CD14-positive monocyte (primary cell): ENCODE measurements at regions not wholly inside any gene's neighbourhood (a gene's known extent, or its start where the extent isn't known, plus 50 kb on each side); places are given as distances from the start of the nearest gene placed in this dataset.

Experiments used
- DNase-seq, 3 donors: peaks; one replicate each; pipeline ENCODE4 v3.0.0-alpha.2; 2011 to 2022
- H2AFZ ChIP-seq: 2 replicates; pipeline ENCODE4 v1.6.0; 2012; ENCODE audit warnings: mild to moderate bottlenecking, low read depth, low read length, inconsistent platforms; ENCODE audit not compliant: insufficient read depth, poor library complexity, severe bottlenecking
- H3K27ac ChIP-seq, 2 donors: 1 replicate in 1 of 2; 2 replicates in 1 of 2; pipeline ENCODE4 v1.5.1; 2012 to 2013; ENCODE audit warnings: low read length in 2 of 2, control low read depth in 1 of 2, inconsistent platforms in 1 of 2, low read depth in 1 of 2, mild to moderate bottlenecking in 1 of 2
- H3K27me3 ChIP-seq, 2 donors: one replicate each; pipeline versions ENCODE4 v1.6.0 to v1.6.1; 2011 to 2013; ENCODE audit warnings: low read length in 2 of 2; ENCODE audit not compliant: control insufficient read depth in 2 of 2, insufficient read depth in 2 of 2
- H3K36me3 ChIP-seq, 2 donors: replicated peaks in 1 of 2; 1 replicate in 1 of 2; 2 replicates in 1 of 2; pipeline versions ENCODE4 v1.5.1 to v1.6.1; 2012 to 2013; ENCODE audit warnings: low read length in 2 of 2, control low read depth in 1 of 2, inconsistent platforms in 1 of 2, mild to moderate bottlenecking in 1 of 2; ENCODE audit not compliant: insufficient read depth in 2 of 2, control insufficient read depth in 1 of 2
- H3K4me1 ChIP-seq, 2 donors: 1 replicate in 1 of 2; 2 replicates in 1 of 2; pipeline versions ENCODE4 v1.5.1 to v1.6.1; 2012 to 2013; ENCODE audit warnings: low read length in 2 of 2, control low read depth in 1 of 2, inconsistent platforms in 1 of 2, mild to moderate bottlenecking in 1 of 2, moderate library complexity in 1 of 2; ENCODE audit not compliant: insufficient read depth in 2 of 2, control insufficient read depth in 1 of 2
- H3K4me2 ChIP-seq: replicated peaks from 2 replicates; pipeline ENCODE3; 2012; ENCODE audit warnings: low read length, moderate library complexity, mild to moderate bottlenecking; ENCODE audit not compliant: poor library complexity, severe bottlenecking; ENCODE audit errors: extremely low read depth
- H3K4me3 ChIP-seq, 3 experiments: fragments of 200-600 bp in 1 of 3; sonication (generic) in 1 of 3; replicated peaks in 1 of 3; 1 replicate in 2 of 3; 2 replicates in 1 of 3; pipeline ENCODE4 v1.5.1; 2011 to 2013; ENCODE audit warnings: low read length in 3 of 3, mild to moderate bottlenecking in 3 of 3, control low read depth in 2 of 3, low read depth in 2 of 3, inconsistent platforms in 1 of 3, moderate library complexity in 1 of 3
- H3K79me2 ChIP-seq: 2 replicates; pipeline ENCODE4 v1.6.0; 2012; ENCODE audit warnings: mild to moderate bottlenecking, control low read depth, inconsistent platforms, low read length, moderate library complexity; ENCODE audit not compliant: insufficient read depth
- H3K9ac ChIP-seq: 2 replicates; pipeline ENCODE4 v1.6.0; 2017; ENCODE audit warnings: low read length, mild to moderate bottlenecking; ENCODE audit not compliant: insufficient read depth, poor library complexity, severe bottlenecking
- H3K9me3 ChIP-seq, 2 donors: replicated peaks in 1 of 2; 1 replicate in 1 of 2; 2 replicates in 1 of 2; pipeline versions ENCODE4 v1.5.1 to v1.6.1; 2012 to 2013; ENCODE audit warnings: low read length in 2 of 2, control low read depth in 1 of 2; ENCODE audit not compliant: control insufficient read depth in 1 of 2, insufficient read depth in 1 of 2
- H4K20me1 ChIP-seq: 2 replicates; pipeline ENCODE4 v1.6.0; 2012; ENCODE audit warnings: mild to moderate bottlenecking, low read length, control low read depth, moderate library complexity; ENCODE audit not compliant: insufficient read depth
- H3K27ac Mint-ChIP-seq, 7 donors: one replicate each; pipeline ENCODE4 v1.8.0; 2020; ENCODE audit warnings: mild to moderate bottlenecking in 7 of 7, mixed read lengths in 7 of 7, moderate library complexity in 6 of 7, inconsistent platforms in 2 of 7
- H3K27me3 Mint-ChIP-seq, 3 donors: one replicate each; pipeline ENCODE4 v1.8.0; 2021 to 2022; ENCODE audit warnings: low read depth in 3 of 3, mild to moderate bottlenecking in 3 of 3, mixed read lengths in 3 of 3, moderate library complexity in 3 of 3, inconsistent platforms in 1 of 3
- H3K36me3 Mint-ChIP-seq, 2 donors: one replicate each; pipeline ENCODE4 v1.8.0; 2020; ENCODE audit warnings: mixed read lengths in 2 of 2, inconsistent platforms in 1 of 2, mild to moderate bottlenecking in 1 of 2
- H3K4me1 Mint-ChIP-seq: one replicate; pipeline ENCODE4 v1.8.0; 2020; ENCODE audit warnings: mild to moderate bottlenecking, mixed read lengths
- H3K4me3 Mint-ChIP-seq, 2 donors: one replicate each; pipeline ENCODE4 v1.8.0; 2020; ENCODE audit warnings: mild to moderate bottlenecking in 2 of 2, mixed read lengths in 2 of 2, moderate library complexity in 1 of 2
- H3K9me3 Mint-ChIP-seq, 7 donors: one replicate each; pipeline ENCODE4 v1.8.0; 2020 to 2022; ENCODE audit warnings: mixed read lengths in 7 of 7, mild to moderate bottlenecking in 6 of 7, moderate library complexity in 6 of 7, inconsistent platforms in 2 of 7
- CTCF ChIP-seq: fragments of 200-600 bp; IDR thresholded peaks from one replicate; pipeline ENCODE4 v1.8.0; 2022; ENCODE audit warnings: antibody characterized with exemption, mild to moderate bottlenecking
- WGBS: methylation state at CpG from one replicate; pipeline ENCODE4 v1.1.5; 2013; ENCODE audit warnings: missing lambda C conversion rate; ENCODE audit not compliant: insufficient coverage; 5-methylcytosine and 5-hydroxymethylcytosine counted together
- intact Hi-C, 2 donors: fragments of 100-400 bp; cut with micrococcal nuclease; formaldehyde crosslinking; loops; one replicate each; pipeline versions ENCODE4 v1.15.0 to v1.15.1; 2023

GRCh38 chr2:57877811-57878170 lies 168.8 kb upstream of the VRK2 start:
- Histone ChIP-seq H4K20me1 (no peaks in the 10 kb centered on the region), H3K9me3 (no peaks in the 10 kb centered on the region), H3K4me1 (no peaks in the 10 kb centered on the region), H3K4me2 (no peak overlapping the region), H2AFZ (no peak overlapping the region), H3K27me3 (no peaks in the 10 kb centered on the region), H3K79me2 (no peaks in the 10 kb centered on the region), H3K36me3 (no peaks in the 10 kb centered on the region), H3K4me3 (no peak overlapping the region), H3K27ac (no peak overlapping the region), H3K9ac (no peak overlapping the region)
- Mint-ChIP-seq H3K36me3 (no peaks in the 10 kb centered on the region), H3K4me3 (no peak overlapping the region), H3K9me3 (peaks cover 0 to 4% (median 0%) of the 10 kb centered on the region in 7 donors), H3K4me1 (peaks cover 3% of the 10 kb centered on the region), H3K27ac (no peak overlapping the region), H3K27me3 (no peaks in the 10 kb centered on the region)
- intact Hi-C loops = no loop called here
- TF ChIP-seq CTCF = no peak
- no peak for DNase-seq

DNA sequence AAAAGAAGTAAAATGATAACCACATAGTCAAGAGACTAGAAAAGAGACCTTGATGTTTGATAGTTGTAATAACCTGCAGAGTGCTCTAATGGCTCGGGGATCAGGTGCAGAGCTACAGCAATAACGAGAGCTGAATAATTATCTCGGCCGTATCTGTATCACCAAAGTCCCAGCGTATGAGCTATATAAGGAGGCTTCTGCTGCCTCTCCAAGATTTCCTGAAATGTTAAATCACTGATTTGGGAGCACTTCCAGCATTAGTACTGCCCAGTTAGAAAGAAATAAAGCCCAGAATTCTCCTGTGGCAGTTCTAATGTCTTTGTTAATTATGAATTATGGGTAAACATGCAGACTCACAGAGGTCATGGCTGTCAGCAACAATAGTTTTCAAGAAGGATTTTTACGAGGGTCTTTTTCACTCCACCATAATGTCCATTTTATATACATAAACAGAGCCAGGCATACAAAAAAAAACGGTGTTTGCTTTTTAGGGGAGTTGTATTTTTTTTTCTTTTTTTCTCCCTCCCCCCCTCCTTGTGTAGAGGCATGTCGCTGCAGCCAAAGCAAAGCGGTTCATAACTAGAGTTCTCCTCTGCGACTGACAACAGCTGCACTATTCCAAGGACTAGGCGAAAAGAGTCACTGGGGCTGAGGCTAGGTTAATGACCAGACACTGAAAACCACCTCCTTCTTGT lies 168.3 kb upstream of the VRK2 start:
- Histone ChIP-seq H3K4me2 (no peak overlapping the region), H3K9ac (no peak overlapping the region)
- no peak overlapping the region for H3K4me3 Mint-ChIP-seq

More for the DNA sequence above, 168.3 kb upstream of the VRK2 start:
- H3K36me3 ChIP-seq = no peaks in the 10 kb centered on the region
- H3K27me3 Mint-ChIP-seq = no peaks in the 10 kb centered on the region
- H3K79me2 ChIP-seq = no peaks in the 10 kb centered on the region
- H4K20me1 ChIP-seq = no peaks in the 10 kb centered on the region
- no peak for TF ChIP-seq CTCF
- H3K9me3 ChIP-seq = no peaks in the 10 kb centered on the region
- H3K4me3 ChIP-seq = no peak overlapping the region
- no peaks in the 10 kb centered on the region for H3K4me1 ChIP-seq
- no peaks in the 10 kb centered on the region for H3K36me3 Mint-ChIP-seq
- 88% methylated on average over 5 of the region's 11 CpGs for WGBS
- no peak overlapping the region for H3K27ac ChIP-seq
- no peak overlapping the region for H3K27ac Mint-ChIP-seq
- no peak overlapping the region for H2AFZ ChIP-seq
- no peaks in the 10 kb centered on the region for H3K27me3 ChIP-seq
- peaks cover 0 to 4% (median 0%) of the 10 kb centered on the region in 7 donors for H3K9me3 Mint-ChIP-seq
- peaks cover 3% of the 10 kb centered on the region for H3K4me1 Mint-ChIP-seq
- intact Hi-C loops = no loop called here
- no peak for DNase-seq
